Right cardiac atrium (tissue), 5 donors: ENCODE measurements at regions not wholly inside any gene's neighbourhood (a gene's known extent, or its start where the extent isn't known, plus 50 kb on each side); places are given as distances from the start of the nearest gene placed in this dataset.
"Not testable (repeated sequence)": the region's sequence is repeated elsewhere in the genome, so short reads cannot be mapped to it uniquely, and the experiment has no call there.

Experiments
- ATAC-seq, 2 donors: fragments of 200-7000 bp; cut with Tn5 transposase; one replicate each; pipeline versions ENCODE4 v1.8.0 to v1.9.1; 2020; ENCODE audit warnings: moderate library complexity in 2 of 2, mild to moderate bottlenecking in 1 of 2
- DNase-seq, 3 donors: peaks; one replicate each; pipeline ENCODE4 v3.0.0-alpha.2; 2020
- H3K27ac ChIP-seq: one replicate; pipeline ENCODE4 v1.5.1; 2013; ENCODE audit warnings: mild to moderate bottlenecking, low read length, control low read depth, moderate library complexity
- H3K27me3 ChIP-seq: one replicate; pipeline ENCODE4 v1.6.1; 2013; ENCODE audit not compliant: control insufficient read depth, insufficient read depth
- H3K4me1 ChIP-seq: one replicate; pipeline ENCODE4 v1.6.1; 2013; ENCODE audit warnings: low read length; ENCODE audit not compliant: control insufficient read depth, insufficient read depth
- H3K4me3 ChIP-seq: one replicate; pipeline ENCODE4 v1.5.1; 2013; ENCODE audit warnings: low read length, control low read depth
- H3K9me3 ChIP-seq: one replicate; pipeline ENCODE4 v1.6.1; 2013; ENCODE audit warnings: low read length; ENCODE audit not compliant: control insufficient read depth
- WGBS: extraction: QIAGEN DNeasy Blood & Tissue Kit; methylation state at CpG from one replicate; pipeline ENCODE4 v1.1.7; 2013; 5-methylcytosine and 5-hydroxymethylcytosine counted together
- intact Hi-C, 4 donors: fragments of 100-400 bp; cut with DNase I; formaldehyde crosslinking; loops; one replicate each; pipeline versions ENCODE4 v1.11.0 to v1.14.0; 2022 to 2023
- donor health status: healthy with polysubstance abuse.
- donor health status: DM: no; HTN: yes; CAD: no.
- donor health status: DM: no; HTN: no; CAD: no.
- donor health status: DM: no; HTN: yes; CAD: no; lungs with severe emphysema.
- donor health status: DM: yes; HTN: yes; CAD: no.

GRCh38 chr3:10721101-10721500 lies 94.9 kb upstream of the SLC6A11 start:
- DNase-seq, result no peak
- Histone ChIP-seq H3K4me1 (no peaks in the 10 kb centered on the region), H3K9me3 (no peaks in the 10 kb centered on the region), H3K27ac (no peak overlapping the region), H3K4me3 (no peak overlapping the region), H3K27me3 (no peaks in the 10 kb centered on the region)
- intact Hi-C loops, result no loop called here
- WGBS, result 62% methylated on average over 5 of the region's 5 CpGs
- ATAC-seq, result no peak

DNA sequence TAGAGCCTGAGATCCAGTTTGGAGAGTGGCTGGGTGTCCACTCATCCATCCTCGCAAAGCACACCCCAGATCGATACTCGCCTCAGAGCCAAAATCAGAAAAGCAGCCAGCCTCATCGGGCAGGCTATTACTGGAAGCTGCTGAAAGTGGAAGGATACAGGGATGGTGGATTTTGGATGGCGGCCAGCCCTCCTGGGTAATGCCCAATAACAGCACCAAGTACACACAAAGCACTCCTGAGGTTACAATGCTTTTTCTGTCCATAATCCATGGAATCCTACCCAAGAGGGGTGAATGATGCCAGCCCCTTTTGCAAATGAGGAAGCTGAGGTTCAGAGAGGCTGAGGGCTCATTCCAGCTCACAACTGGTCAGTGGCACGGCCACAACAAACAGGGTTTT lies 93.1 kb upstream of the SLC6A11 start:
- Histone ChIP-seq H3K27ac (no peak overlapping the region), H3K27me3 (no peaks in the 10 kb centered on the region), H3K4me1 (no peaks in the 10 kb centered on the region), H3K4me3 (no peak overlapping the region), H3K9me3 (no peaks in the 10 kb centered on the region)
- 61% methylated on average over 6 of the region's 6 CpGs for WGBS
- ATAC-seq (no peak), DNase-seq (no peak)
- intact Hi-C loops, result no loop called here

DNA sequence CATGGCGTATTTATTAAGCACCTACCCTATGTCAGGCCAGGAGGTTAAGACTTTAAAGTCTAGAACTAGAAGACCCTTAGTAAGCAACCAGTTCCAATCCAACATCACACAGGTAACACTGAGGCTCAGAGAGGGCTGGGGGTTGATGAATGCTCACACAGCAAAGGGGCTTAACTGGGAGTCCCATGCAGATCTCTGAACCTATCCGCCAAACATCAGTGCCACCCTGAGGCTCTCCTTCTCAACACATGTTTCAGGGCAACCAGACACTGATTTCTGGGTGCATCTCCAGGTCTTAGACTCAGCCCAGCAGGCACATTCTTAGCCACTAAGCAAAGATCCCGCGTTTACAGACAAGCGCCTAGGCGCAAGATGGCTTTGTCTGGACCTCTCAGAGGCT lies 92.0 kb upstream of the SLC6A11 start:
- Histone ChIP-seq H3K4me1 (no peaks in the 10 kb centered on the region), H3K27me3 (no peaks in the 10 kb centered on the region), H3K27ac (no peak overlapping the region), H3K4me3 (no peak overlapping the region), H3K9me3 (no peaks in the 10 kb centered on the region)
- ATAC-seq, result no peak
- WGBS, result 78% methylated on average over 6 of the region's 6 CpGs
- DNase-seq, result no peak
- intact Hi-C loops, result no loop called here

DNA sequence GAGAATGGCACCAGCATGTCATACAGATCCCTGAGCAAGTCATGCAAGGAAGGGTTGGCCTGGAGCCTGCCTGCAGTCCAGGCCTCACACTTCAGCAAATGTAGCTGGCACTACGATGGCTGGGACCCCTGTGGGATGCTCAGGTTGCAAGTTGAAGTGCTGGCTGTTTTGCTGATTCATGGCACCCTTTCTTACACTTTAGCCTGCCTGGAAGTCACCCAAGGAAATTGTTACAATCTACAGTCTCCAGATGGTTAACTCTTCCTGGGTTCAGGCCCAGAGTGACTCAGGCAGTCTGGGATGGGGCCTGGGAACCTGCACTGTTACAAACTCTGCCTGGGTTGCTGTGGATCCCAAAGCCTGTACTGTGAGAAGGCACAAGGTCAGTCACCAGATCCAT lies 91.0 kb upstream of the SLC6A11 start:
- Histone ChIP-seq H3K27me3 (no peaks in the 10 kb centered on the region), H3K4me1 (no peaks in the 10 kb centered on the region), H3K9me3 (no peaks in the 10 kb centered on the region), H3K27ac (no peak overlapping the region), H3K4me3 (no peak overlapping the region)
- ATAC-seq (no peak), DNase-seq (no peak)
- intact Hi-C loops, result no loop called here
- WGBS, result 29% methylated on average over 1 of the region's 1 CpG

GRCh38 chr3:10725846-10726245 lies 90.2 kb upstream of the SLC6A11 start:
- 73% methylated on average over 5 of the region's 5 CpGs for WGBS
- ATAC-seq, result no peak
- intact Hi-C loops, result no loop called here

GRCh38 chr3:10726787-10727186 lies 89.2 kb upstream of the SLC6A11 start:
- ATAC-seq, result no peak
- H3K4me3 ChIP-seq, result no peak overlapping the region
- H3K9me3 ChIP-seq, result no peaks in the 10 kb centered on the region
- no peaks in the 10 kb centered on the region for H3K27me3 ChIP-seq
- WGBS, result 73% methylated on average over 1 of the region's 1 CpG
- no peak overlapping the region for H3K27ac ChIP-seq
- DNase-seq, result no peak
- no peaks in the 10 kb centered on the region for H3K4me1 ChIP-seq
- intact Hi-C loops, result no loop called here

More at GRCh38 chr3:10725846-10726245, 90.2 kb upstream of the SLC6A11 start:
- Histone ChIP-seq H3K27ac (no peak overlapping the region), H3K27me3 (no peaks in the 10 kb centered on the region), H3K9me3 (no peaks in the 10 kb centered on the region), H3K4me3 (no peak overlapping the region), H3K4me1 (no peaks in the 10 kb centered on the region)
- no peak for DNase-seq

GRCh38 chr3:10729439-10729838 lies 86.6 kb upstream of the SLC6A11 start:
- DNase-seq, result no peak
- no peaks in the 10 kb centered on the region for H3K4me1 ChIP-seq
- H3K27me3 ChIP-seq, result no peaks in the 10 kb centered on the region
- peaks cover 2% of the 10 kb centered on the region for H3K9me3 ChIP-seq
- H3K27ac ChIP-seq, result no peak overlapping the region
- intact Hi-C loops, result no loop called here
- 63% methylated on average over 2 of the region's 2 CpGs for WGBS
- no peak for ATAC-seq
- H3K4me3 ChIP-seq, result no peak overlapping the region

DNA sequence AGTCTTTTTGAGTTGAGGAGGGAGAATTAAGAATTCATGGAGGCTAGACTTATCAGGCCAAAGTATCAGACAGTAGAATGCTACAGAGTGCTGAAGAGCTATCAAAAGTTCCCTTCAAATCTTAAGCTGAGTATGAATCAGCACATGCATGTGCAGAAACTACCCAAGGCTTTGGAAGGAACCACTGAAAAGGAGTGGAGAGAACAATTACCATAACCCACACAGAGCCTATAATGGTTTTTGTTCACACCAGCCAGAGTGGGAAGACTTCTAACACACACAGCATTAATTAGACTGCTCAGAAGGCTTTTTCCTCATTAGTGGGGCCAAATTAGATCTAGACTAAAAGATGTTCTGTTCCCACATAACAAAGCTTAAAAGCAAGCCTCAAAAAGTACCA lies 83.7 kb upstream of the SLC6A11 start:
- no peak for DNase-seq
- H3K4me1 ChIP-seq, result no peaks in the 10 kb centered on the region
- no peak overlapping the region for H3K27ac ChIP-seq
- intact Hi-C loops, result no loop called here
- no peak for ATAC-seq
- H3K9me3 ChIP-seq, result peaks cover 2% of the 10 kb centered on the region
- no peak overlapping the region for H3K4me3 ChIP-seq
- no peaks in the 10 kb centered on the region for H3K27me3 ChIP-seq

DNA sequence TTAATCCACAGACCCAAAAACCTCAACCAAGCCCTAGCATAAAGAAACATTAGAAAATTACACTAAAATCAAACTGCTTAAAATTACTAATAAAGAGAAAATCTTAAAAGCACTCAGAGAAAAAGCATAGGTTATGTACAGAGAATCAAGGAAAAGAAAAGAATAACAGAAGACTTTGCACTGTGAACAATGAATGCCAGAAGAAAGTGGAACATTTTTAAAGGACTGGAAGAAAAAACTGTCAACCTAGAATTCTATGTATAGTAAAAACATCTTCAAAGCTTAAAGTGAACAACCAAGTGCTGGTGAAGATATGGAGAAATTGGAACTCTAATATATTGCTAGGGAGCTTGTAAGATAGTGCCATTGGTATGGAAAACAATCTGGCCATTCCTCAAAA lies 82.7 kb upstream of the SLC6A11 start:
- no peaks in the 10 kb centered on the region for H3K4me1 ChIP-seq
- ATAC-seq, result no peak
- peaks cover 2% of the 10 kb centered on the region for H3K9me3 ChIP-seq
- H3K27me3 ChIP-seq, result no peaks in the 10 kb centered on the region
- no peak overlapping the region for H3K27ac ChIP-seq
- no peak overlapping the region for H3K4me3 ChIP-seq
- DNase-seq, result no peak
- intact Hi-C loops, result no loop called here

DNA sequence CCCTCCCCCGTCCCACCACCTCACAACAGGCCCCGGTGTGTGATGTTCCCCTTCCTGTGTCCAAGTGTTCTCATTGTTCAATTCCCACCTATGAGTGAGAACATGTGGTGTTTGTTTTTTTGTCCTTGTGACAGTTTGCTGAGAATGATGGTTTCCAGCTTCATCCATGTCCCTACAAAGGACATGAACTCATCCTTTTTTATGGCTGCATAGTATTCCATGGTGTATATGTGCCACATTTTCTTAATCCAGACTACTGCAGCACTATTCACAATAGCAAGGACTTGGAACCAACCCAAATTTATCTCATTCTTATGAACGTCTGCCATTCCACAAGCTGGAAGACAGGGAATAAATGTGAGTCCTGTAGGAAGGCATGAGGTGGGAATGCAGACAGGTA lies 79.6 kb upstream of the SLC6A11 start:
- 71% methylated on average over 3 of the region's 3 CpGs for WGBS
- not testable (repeated sequence) for H3K27ac ChIP-seq, DNase-seq, H3K9me3 ChIP-seq, H3K4me3 ChIP-seq, H3K27me3 ChIP-seq, H3K4me1 ChIP-seq, ATAC-seq
- intact Hi-C loops, result loop anchor here in 2 of 4 donors (5.0 kb wide), 1 partner anchor 394 kb away; no protein-coding TSS in a partner anchor

DNA sequence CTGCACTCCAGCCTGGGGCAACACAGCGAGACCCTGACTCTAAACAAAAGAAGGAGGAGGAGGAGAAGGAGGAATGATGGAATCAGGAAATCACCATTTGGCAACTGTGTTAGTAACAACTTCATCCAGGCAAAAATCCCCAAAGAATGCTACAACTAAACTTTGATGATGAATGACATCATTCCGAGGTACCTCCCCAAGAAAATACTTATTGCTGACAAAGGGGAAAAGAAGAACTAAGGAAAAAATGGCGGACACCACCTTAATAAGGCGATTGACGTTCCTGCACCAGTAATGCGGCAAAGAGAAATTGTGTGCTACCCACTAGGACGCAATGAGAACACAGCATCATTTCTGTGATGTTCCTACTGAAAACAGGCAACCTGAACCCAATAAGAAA lies 78.2 kb upstream of the SLC6A11 start:
- Histone ChIP-seq H3K27me3 (no peaks in the 10 kb centered on the region), H3K4me3 (no peak overlapping the region), H3K9me3 (no peaks in the 10 kb centered on the region), H3K27ac (no peak overlapping the region), H3K4me1 (no peaks in the 10 kb centered on the region)
- no peak for ATAC-seq
- intact Hi-C loops, result loop anchor here (2.0 to 5.0 kb wide), 2 partner anchors 391 to 395 kb away; no protein-coding TSS in a partner anchor
- no peak for DNase-seq
- WGBS, result 89% methylated on average over 7 of the region's 7 CpGs

DNA sequence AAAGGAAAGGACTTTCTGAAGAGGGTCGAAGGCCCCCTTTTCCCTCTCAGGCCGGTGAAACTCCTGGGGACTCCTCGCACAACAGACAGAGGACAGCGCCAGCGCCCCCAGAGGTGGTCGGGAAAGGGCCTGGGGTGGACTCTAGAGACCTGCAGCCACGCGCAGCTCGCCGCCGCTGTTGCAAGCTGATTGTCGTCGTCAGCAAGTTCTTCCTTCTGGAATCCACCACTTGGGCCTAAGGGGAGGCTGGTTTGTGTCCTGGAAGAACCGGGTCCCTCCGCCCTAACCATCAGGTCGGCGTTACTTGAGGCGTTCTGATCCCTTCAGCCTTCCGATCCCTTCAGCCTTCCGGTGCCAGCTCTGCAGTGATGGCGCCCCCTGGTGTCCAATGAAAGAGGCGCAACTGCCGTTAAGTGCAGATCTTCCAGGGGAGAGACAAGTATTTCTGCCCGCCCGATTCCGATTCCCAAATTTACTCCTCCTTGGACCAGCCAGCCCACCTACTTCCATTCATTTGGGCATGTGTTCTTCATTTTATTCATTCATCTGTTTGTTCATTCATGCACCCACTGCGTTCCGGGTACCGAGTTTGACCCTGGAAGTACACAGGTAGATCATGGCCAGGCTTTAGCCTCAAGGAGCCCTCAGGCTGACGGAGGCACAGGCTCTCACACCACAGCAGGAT lies 77.2 kb upstream of the SLC6A11 start:
- Histone ChIP-seq H3K27ac (no peak overlapping the region), H3K4me1 (no peaks in the 10 kb centered on the region), H3K9me3 (no peaks in the 10 kb centered on the region), H3K4me3 (peak overlapping the region; percentile 41), H3K27me3 (no peaks in the 10 kb centered on the region)
- 2% methylated on average over 30 of the region's 30 CpGs for WGBS
- intact Hi-C loops, result loop anchor here (2.0 to 5.0 kb wide), 2 partner anchors 392 to 397 kb away; no protein-coding TSS in a partner anchor
- peak; percentile 65 to 85 (median 83) for DNase-seq
- ATAC-seq, result peak; percentile 52 to 85
